ENCODE measurements at regions not wholly inside any gene's neighbourhood (a gene's known extent, or its start where the extent isn't known, plus 50 kb on each side); places are given as distances from the start of the nearest gene placed in this dataset.

- no peak for TF ChIP-seq CTCF (IDR thresholded peaks at IDR 0.05; ENCODE audit: low read length)
- no peak for TF ChIP-seq EZH2 (IDR thresholded peaks at IDR 0.05; ENCODE audit: borderline replicate concordance, low read length)
These were observed 1025.0 kb upstream of the GJE1 start for GRCh38 chr6:141107591-141108160.
